GM12865 (cell line): ENCODE measurements at regions not wholly inside any gene's neighbourhood (a gene's known extent, or its start where the extent isn't known, plus 50 kb on each side); places are given as distances from the start of the nearest gene placed in this dataset.

Experiments used
- DNase-seq: peaks from one replicate; pipeline ENCODE4 v3.0.0; 2010; ENCODE audit warnings: low read depth
- H3K4me3 ChIP-seq: 2 replicates; pipeline ENCODE4 v1.5.1; 2011; ENCODE audit warnings: mild to moderate bottlenecking, low read depth, low read length, control low read depth
- CTCF ChIP-seq: IDR thresholded peaks from 2 replicates; pipeline ENCODE4 v1.5.1; 2011; ENCODE audit warnings: low read length, control low read depth, low read depth, inconsistent platforms; ENCODE audit not compliant: insufficient read depth; ENCODE audit errors: missing control alignments

- no peak for DNase-seq
- no peak overlapping the region for H3K4me3 ChIP-seq
- TF ChIP-seq CTCF, result no peak
Measured at GRCh38 chr12:18951218-18951617, 178.3 kb upstream of the PLEKHA5 start.

GRCh38 chr12:18953505-18953904, 176.0 kb upstream of the PLEKHA5 start:
- H3K4me3 ChIP-seq, result no peak overlapping the region
- TF ChIP-seq CTCF, result no peak
- no peak for DNase-seq

GRCh38 chr12:18955594-18955993, 173.9 kb upstream of the PLEKHA5 start:
- TF ChIP-seq CTCF, result no peak
- H3K4me3 ChIP-seq, result no peak overlapping the region
- no peak for DNase-seq

GRCh38 chr12:18965203-18965602, 164.3 kb upstream of the PLEKHA5 start:
- no peak for DNase-seq
- H3K4me3 ChIP-seq, result no peak overlapping the region

GRCh38 chr12:18966954-18967353, 162.6 kb upstream of the PLEKHA5 start:
- TF ChIP-seq CTCF, result no peak
- no peak overlapping the region for H3K4me3 ChIP-seq
- no peak for DNase-seq

More at GRCh38 chr12:18965203-18965602, 164.3 kb upstream of the PLEKHA5 start:
- no peak for TF ChIP-seq CTCF

- DNase-seq, result no peak
- no peak overlapping the region for H3K4me3 ChIP-seq
- TF ChIP-seq CTCF, result no peak
Measured at GRCh38 chr12:18967814-18968213, 161.7 kb upstream of the PLEKHA5 start.

GRCh38 chr12:18969512-18969911, 160.0 kb upstream of the PLEKHA5 start:
- no peak for DNase-seq
- TF ChIP-seq CTCF, result no peak
- H3K4me3 ChIP-seq, result no peak overlapping the region
